H1 (cell line): ENCODE measurements at regions not wholly inside any gene's neighbourhood (a gene's known extent, or its start where the extent isn't known, plus 50 kb on each side); places are given as distances from the start of the nearest gene placed in this dataset.

Source experiments
- BACH1 ChIP-seq: IDR thresholded peaks from 2 replicates; pipeline ENCODE4 v1.6.1; 2012; ENCODE audit warnings: low read length, improper control_type of control experiment
- SRF ChIP-seq: IDR thresholded peaks from 2 replicates; pipeline ENCODE4 v1.6.1; 2011; ENCODE audit warnings: mild to moderate bottlenecking, low read depth, low read length, moderate library complexity
- TEAD4 ChIP-seq: IDR thresholded peaks from 2 replicates; pipeline ENCODE4 v1.6.1; 2012; ENCODE audit warnings: low read depth, low read length, inconsistent platforms, mixed read lengths
- ZNF274 ChIP-seq: IDR thresholded peaks from 2 replicates; pipeline ENCODE4 v1.7.0; 2012; ENCODE audit warnings: low read length, borderline replicate concordance; ENCODE audit errors: extremely low read depth
- TF ChIP-seq, protein P1 (sequence below): IDR thresholded peaks from 2 replicates; pipeline ENCODE4 v1.6.1; 2012; ENCODE audit warnings: low read length, inconsistent platforms

GRCh38 chr14:71607056-71607455, 325.2 kb upstream of the RGS6 start (continued):
- TF ChIP-seq SRF (no peak), ZNF274 (no peak), BACH1 (no peak), TEAD4 (no peak)
- TF ChIP-seq, protein P1, sequence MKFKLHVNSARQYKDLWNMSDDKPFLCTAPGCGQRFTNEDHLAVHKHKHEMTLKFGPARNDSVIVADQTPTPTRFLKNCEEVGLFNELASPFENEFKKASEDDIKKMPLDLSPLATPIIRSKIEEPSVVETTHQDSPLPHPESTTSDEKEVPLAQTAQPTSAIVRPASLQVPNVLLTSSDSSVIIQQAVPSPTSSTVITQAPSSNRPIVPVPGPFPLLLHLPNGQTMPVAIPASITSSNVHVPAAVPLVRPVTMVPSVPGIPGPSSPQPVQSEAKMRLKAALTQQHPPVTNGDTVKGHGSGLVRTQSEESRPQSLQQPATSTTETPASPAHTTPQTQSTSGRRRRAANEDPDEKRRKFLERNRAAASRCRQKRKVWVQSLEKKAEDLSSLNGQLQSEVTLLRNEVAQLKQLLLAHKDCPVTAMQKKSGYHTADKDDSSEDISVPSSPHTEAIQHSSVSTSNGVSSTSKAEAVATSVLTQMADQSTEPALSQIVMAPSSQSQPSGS, result no peak
